ENCODE measurements at regions not wholly inside any gene's neighbourhood (a gene's known extent, or its start where the extent isn't known, plus 50 kb on each side); places are given as distances from the start of the nearest gene placed in this dataset.

GRCh38 chr14:46139649-46140048, 511.9 kb downstream of the RPL10L start:
- TF ChIP-seq ZNF239 (CRISPR knock-in tag; IDR thresholded peaks at IDR 0.05) (no peak), MIER1 (IDR thresholded peaks at IDR 0.05; ENCODE audit: low read depth) (no peak), RFX7 (CRISPR knock-in tag; IDR thresholded peaks at IDR 0.05) (no peak), NRF1 (conservative IDR thresholded peaks at IDR 0.05 in 1 of 2, IDR thresholded peaks at IDR 0.05 in 1 of 2) (no peak), ZBTB26 (CRISPR knock-in tag; IDR thresholded peaks at IDR 0.05) (no peak), ZNF23 (CRISPR knock-in tag; IDR thresholded peaks at IDR 0.05) (no peak), ZKSCAN1 (IDR thresholded peaks at IDR 0.05; ENCODE audit: low read depth, low read length) (no peak)
- TF ChIP-seq, protein P1, sequence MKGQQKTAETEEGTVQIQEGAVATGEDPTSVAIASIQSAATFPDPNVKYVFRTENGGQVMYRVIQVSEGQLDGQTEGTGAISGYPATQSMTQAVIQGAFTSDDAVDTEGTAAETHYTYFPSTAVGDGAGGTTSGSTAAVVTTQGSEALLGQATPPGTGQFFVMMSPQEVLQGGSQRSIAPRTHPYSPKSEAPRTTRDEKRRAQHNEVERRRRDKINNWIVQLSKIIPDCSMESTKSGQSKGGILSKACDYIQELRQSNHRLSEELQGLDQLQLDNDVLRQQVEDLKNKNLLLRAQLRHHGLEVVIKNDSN (CRISPR knock-in tag; IDR thresholded peaks at IDR 0.05) = no peak
